Glomerular visceral epithelial cell (primary cell): ENCODE measurements at regions not wholly inside any gene's neighbourhood (a gene's known extent, or its start where the extent isn't known, plus 50 kb on each side); places are given as distances from the start of the nearest gene placed in this dataset.

Experiments
- DNase-seq: peaks from one replicate; pipeline ENCODE4 v3.0.0-alpha.2; 2016; ENCODE audit errors: extremely low spot score

DNA sequence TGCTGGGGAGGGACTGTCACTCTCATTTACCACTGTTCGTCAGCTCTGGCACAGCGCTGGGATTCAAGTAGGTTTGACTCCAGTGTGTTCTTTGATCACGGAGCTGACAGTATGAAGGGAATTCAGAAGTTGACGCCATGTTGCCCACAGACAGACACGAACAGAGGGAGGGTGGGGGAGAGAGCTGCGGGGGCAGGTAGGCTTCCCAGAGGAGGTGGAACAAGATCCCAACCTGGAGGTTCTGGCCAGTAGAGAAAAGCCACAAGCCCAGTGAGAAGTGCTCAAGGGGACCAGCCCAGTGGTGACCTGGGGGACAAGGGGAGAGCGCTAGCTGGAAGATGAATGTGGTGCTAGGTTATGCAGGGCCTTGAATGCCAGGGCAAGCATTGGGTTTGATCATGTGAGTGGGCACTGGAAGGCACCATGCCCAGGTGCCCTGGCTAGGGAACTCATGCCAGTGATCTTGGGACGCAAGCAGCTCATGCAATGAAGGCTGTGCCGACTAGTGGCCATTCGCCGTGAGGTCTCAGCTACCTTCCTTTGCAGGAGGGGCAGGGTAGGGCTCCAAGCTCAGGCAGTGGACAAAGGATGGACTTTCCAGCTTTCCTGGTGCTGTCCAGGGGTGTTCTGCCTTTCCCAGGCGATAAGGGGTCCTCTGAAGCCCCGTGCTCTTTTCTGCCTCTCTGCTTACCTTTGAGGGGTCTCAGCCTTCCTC, 50.4 kb upstream of the APCDD1L start:
- no peak for DNase-seq
